BE2C (cell line): ENCODE measurements at regions not wholly inside any gene's neighbourhood (a gene's known extent, or its start where the extent isn't known, plus 50 kb on each side); places are given as distances from the start of the nearest gene placed in this dataset.

Experiments used
- DNase-seq: peaks from one replicate; pipeline ENCODE4 v3.0.0-alpha.2; 2020
- H3K27me3 ChIP-seq: fragments of 250-450 bp; sonication (Bioruptor Pico); 2 replicates; pipeline ENCODE4 v1.5.1; 2020; ENCODE audit warnings: mild to moderate bottlenecking
- H3K36me3 ChIP-seq: fragments of 250-450 bp; sonication (Bioruptor Pico); 2 replicates; pipeline ENCODE4 v1.5.1; 2020; ENCODE audit warnings: mild to moderate bottlenecking
- H3K4me1 ChIP-seq: fragments of 250-450 bp; sonication (Bioruptor Pico); 2 replicates; pipeline ENCODE4 v1.5.1; 2020
- H3K4me3 ChIP-seq: 2 replicates; pipeline ENCODE4 v1.5.1; 2011; ENCODE audit warnings: low read depth, low read length
- H3K9me3 ChIP-seq: fragments of 250-450 bp; sonication (Bioruptor Pico); 2 replicates; pipeline ENCODE4 v1.5.1; 2020
- TF ChIP-seq, protein P1 (sequence below): IDR thresholded peaks from 2 replicates; pipeline ENCODE4 v1.5.1; 2012; ENCODE audit warnings: mild to moderate bottlenecking, low read depth, low read length

DNA sequence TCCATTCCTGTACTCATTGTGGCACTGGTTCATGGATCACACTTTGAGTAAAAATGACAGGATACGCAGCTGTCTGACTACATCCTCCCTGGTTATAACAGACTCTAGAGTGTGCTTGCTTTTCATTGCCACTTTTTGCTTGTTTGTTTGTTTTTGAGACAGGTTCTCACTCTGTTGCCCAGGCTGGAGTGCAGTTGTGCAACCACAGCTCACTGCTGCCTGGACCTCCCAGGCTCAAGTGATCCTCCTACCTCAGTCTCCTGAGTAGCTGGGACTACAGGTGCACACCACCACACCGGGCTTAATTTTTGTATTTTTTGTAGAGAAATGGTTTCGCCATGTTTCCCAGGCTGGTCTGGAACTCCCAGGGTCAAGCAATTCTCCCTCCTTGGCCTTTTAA lies 89.3 kb upstream of the ROBO2 start:
- TF ChIP-seq, protein P1, sequence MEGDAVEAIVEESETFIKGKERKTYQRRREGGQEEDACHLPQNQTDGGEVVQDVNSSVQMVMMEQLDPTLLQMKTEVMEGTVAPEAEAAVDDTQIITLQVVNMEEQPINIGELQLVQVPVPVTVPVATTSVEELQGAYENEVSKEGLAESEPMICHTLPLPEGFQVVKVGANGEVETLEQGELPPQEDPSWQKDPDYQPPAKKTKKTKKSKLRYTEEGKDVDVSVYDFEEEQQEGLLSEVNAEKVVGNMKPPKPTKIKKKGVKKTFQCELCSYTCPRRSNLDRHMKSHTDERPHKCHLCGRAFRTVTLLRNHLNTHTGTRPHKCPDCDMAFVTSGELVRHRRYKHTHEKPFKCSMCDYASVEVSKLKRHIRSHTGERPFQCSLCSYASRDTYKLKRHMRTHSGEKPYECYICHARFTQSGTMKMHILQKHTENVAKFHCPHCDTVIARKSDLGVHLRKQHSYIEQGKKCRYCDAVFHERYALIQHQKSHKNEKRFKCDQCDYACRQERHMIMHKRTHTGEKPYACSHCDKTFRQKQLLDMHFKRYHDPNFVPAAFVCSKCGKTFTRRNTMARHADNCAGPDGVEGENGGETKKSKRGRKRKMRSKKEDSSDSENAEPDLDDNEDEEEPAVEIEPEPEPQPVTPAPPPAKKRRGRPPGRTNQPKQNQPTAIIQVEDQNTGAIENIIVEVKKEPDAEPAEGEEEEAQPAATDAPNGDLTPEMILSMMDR, result no peak

GRCh38 chr3:76954412-76954811 lies 85.5 kb upstream of the ROBO2 start:
- DNase-seq, result no peak
- TF ChIP-seq, protein P1, result no peak
- Histone ChIP-seq H3K9me3 (no peaks in the 10 kb centered on the region), H3K4me3 (no peak overlapping the region), H3K27me3 (no peaks in the 10 kb centered on the region), H3K4me1 (peaks cover 8% of the 10 kb centered on the region), H3K36me3 (no peaks in the 10 kb centered on the region)

More for the DNA sequence above, 89.3 kb upstream of the ROBO2 start:
- H3K36me3 ChIP-seq, result no peaks in the 10 kb centered on the region
- H3K27me3 ChIP-seq, result no peaks in the 10 kb centered on the region
- H3K9me3 ChIP-seq, result no peaks in the 10 kb centered on the region
- no peak overlapping the region for H3K4me3 ChIP-seq
- DNase-seq, result no peak
- no peaks in the 10 kb centered on the region for H3K4me1 ChIP-seq

GRCh38 chr3:76958274-76958673 lies 81.6 kb upstream of the ROBO2 start:
- Histone ChIP-seq H3K9me3 (no peaks in the 10 kb centered on the region), H3K4me3 (no peak overlapping the region), H3K27me3 (no peaks in the 10 kb centered on the region), H3K36me3 (no peaks in the 10 kb centered on the region), H3K4me1 (peaks cover 8% of the 10 kb centered on the region)
- no peak for DNase-seq
- TF ChIP-seq, protein P1, result no peak

GRCh38 chr3:76958861-76959260 lies 81.0 kb upstream of the ROBO2 start:
- H3K27me3 ChIP-seq, result no peaks in the 10 kb centered on the region
- no peaks in the 10 kb centered on the region for H3K9me3 ChIP-seq
- TF ChIP-seq, protein P1, result no peak
- H3K36me3 ChIP-seq, result no peaks in the 10 kb centered on the region
- H3K4me1 ChIP-seq, result peaks cover 8% of the 10 kb centered on the region
- H3K4me3 ChIP-seq, result no peak overlapping the region
- no peak for DNase-seq

GRCh38 chr3:76961284-76961683 lies 78.6 kb upstream of the ROBO2 start:
- Histone ChIP-seq H3K4me3 (no peak overlapping the region), H3K9me3 (no peaks in the 10 kb centered on the region), H3K36me3 (no peaks in the 10 kb centered on the region), H3K27me3 (no peaks in the 10 kb centered on the region), H3K4me1 (peaks cover 8% of the 10 kb centered on the region)
- TF ChIP-seq, protein P1, result no peak
- no peak for DNase-seq

DNA sequence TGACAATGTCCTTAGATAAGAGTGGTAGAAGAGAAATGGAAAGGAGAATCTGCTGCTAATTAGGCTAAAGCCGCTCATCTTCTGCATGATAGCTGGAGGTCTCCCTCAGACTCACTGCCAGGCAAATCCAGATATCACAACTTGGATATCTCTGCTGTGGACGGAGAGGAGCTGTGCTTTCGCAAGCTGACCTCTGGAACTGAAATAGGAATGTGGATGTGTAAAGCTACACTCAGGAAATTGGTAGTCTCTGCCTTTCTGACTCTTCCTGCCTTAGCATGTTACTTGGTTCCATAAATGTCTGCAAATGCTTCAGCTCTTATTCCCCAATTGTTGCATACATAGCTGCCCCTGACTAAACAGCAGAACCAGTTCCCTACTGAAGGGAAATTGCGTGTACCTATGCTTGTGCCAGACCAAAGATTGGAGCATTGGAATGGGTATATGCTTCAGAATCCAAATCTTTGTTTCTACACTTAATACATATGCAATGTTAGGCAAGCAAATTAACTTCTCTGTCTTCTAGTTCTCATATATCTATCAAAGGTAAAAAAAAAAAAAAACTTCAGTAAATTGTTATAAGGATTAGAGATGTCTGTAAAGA lies 74.7 kb upstream of the ROBO2 start:
- TF ChIP-seq, protein P1, result no peak
- DNase-seq, result no peak
- H3K9me3 ChIP-seq, result no peaks in the 10 kb centered on the region

More for the DNA sequence above, 74.7 kb upstream of the ROBO2 start:
- Histone ChIP-seq H3K4me1 (no peaks in the 10 kb centered on the region), H3K36me3 (no peaks in the 10 kb centered on the region), H3K4me3 (no peak overlapping the region), H3K27me3 (no peaks in the 10 kb centered on the region)
